NCI-H2196 treated with DMSO at 0.1 percent for 48 hours (cell line): ENCODE measurements at regions not wholly inside any gene's neighbourhood (a gene's known extent, or its start where the extent isn't known, plus 50 kb on each side); places are given as distances from the start of the nearest gene placed in this dataset.

ENCODE experiments used
- DNase-seq: peaks from one replicate; lab custom pipeline; 2025; ENCODE audit not compliant: unreplicated experiment; lab: John Stamatoyannopoulos, UW

DNA sequence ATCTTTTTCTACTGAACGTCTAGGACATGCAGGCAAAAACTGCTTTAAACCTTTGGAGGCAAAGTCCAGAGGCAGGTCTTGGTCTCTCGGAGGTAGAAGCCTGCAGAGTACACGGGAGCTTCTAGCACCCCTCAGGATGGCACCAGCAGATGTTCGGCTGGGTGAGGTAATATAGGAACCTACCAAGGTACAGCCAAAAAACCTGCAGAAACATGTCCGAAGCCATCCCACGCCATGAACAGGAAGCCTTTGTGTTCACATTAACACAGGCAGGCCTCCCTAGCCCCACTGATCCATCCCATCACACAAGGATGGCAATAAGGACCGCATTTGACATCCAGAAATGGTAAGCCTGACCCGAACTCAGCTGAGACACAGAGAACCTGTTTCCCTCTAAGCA is 157.9 kb upstream of the HES1 start:
- no peak for DNase-seq

DNA sequence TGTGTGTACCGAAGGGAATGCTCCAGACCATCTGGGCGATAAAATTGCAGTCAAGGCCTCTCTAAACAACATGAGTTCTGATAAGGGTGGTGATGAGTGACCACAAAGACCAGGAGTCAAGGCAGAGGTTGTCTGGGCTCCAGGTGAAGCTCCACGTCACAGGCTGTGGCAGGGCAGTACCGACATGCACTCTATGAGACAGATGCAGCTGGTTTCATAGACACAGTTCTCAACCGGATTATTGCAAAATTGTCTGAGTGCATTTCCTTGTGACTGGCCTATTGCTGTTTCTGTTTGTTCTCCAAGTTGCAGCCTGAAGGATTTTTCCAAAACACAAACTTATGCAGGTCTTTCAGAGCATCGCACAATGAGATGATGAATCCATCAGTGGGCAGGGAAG is 157.5 kb upstream of the HES1 start:
- DNase-seq: no peak

DNA sequence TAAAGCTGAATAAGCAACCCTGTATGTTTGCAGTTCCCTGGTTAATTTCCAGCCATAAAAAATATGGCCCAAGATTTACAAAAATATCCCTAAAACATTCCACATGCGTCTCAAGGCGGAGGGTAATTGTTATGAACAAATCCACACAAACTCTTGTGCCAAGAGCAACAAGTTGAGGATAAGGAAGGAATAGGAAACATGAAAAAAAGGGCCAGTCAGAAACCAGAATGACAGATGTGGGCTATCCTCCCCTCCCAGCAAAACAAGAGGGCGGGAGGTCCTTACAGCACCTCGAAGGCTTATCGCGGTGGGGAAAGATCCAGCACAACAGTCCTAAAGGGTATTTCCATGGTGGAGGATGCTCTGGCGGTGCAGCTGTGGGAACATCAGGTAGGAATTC is 155.6 kb upstream of the HES1 start:
- DNase-seq: no peak

DNA sequence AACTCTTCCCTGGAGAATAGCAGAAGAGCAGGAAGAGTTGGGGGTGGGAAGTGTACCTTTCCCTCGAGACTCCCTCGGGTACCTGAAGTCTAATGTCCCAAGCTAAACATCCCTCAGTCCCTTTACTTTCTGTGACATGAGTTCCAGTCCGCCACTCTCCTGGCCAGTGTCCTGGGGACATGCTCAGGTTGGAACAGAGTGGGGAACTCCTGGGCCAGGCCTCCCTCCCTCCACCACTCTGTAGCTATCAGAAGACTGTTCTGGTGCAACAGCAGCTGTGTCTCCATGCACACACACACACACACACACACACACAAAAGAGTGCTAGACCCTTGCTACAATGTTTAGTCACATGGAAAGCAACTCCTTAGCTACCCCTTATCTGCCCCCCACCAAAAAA is 155.0 kb upstream of the HES1 start:
- no peak for DNase-seq

DNA sequence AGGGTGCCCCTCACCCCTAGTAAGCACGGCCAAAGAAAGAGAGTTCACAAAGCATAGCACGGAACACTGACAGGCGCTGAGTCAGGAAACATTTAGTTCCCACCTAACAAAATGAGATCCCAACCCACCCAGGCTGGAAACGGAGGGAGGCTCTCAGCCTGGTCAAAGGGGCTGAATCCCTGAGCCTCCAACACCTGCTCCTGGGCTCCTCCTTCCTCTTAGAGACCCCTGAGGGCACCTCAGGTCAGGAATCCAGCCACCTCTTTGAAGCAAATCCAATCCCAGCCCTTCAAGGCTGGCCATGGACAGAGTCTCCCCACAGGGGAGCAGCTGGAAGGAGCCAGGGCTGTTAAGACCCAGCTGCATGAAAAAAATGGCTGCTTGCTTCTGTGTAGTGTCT is 154.4 kb upstream of the HES1 start:
- no peak for DNase-seq

DNA sequence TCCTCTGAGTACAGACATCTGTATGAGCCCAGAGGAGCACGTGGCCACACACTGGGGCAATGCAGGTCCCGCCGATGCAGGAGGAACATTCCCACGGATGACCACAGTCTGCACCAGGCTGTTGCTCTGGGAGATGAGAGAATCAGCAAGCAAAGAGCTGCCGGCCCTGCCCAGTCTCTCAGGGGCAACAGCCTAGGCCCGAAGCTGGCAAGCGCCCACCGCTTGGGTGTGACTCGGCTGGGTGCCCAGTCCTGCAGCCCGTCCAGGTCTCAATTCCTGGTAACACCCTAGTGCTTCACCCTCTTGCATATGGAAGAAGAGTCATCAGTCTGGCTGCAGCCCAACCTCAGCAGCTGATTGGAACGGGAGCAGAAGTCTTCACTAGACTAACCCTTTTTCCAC is 153.7 kb upstream of the HES1 start:
- peak; percentile 97 for DNase-seq

DNA sequence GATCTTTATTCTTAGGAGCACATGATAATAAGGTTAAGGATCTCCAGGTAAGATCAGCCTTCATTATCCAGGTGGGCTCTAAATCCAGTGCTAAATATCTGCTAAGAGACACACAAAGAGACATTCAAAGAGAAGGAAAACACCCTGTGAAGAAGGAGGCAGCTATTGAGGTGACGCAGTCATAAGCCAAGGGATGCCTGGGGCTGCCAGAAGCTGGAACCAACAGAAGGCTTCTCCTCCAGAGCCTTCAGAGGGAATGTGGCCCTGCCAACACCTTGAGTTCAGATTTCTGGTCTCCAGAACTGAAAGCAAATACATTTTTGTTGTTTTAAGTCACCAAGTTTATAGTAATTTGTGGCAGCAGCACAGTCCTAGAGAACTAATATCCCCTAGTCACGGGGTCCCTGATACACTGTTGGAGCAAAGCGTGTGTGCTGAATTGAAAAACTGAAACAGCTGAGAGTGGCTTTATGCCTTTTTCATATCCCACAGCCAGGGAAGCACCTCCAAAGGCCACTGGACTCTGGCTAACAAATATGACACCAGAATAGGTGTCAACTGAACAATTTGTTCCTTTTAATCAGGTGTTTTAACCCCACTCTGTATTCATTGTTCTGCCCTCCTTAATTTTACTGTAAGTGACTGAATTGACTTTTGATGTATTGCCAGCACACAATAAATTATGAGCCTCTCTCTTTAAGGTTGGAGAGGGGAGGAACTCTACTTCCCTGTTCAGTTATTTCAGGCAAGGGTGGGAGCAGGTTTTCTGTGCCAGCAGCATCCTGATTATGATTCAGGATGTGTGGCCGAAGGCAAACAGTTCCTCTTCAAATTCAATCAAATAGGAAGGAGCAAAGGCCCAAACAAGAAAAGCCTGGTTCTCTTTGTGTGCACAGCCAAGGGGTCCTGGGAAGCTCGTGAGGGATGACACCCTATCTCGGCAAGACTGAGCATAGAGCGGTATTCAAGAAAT is 151.8 kb upstream of the HES1 start:
- DNase-seq: no peak

DNA sequence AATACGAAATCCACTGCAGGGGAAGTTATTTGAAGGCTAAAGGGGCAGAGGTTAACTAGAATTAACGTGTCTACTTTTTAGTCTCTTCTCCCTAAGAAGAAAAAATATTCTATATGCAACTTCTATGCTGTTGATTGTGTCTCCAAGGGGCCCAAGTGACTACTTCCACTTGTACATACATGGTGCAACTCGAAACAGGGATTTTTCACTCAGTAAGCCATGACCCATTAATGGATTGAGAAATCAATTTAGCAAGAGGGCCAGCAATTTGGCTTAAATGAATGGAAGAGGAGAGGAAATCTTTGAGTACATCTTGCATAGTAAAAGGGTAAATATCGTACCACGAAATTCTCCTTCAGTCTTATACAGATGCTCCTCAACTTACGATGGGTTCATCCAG is 151.1 kb upstream of the HES1 start:
- no peak for DNase-seq

DNA sequence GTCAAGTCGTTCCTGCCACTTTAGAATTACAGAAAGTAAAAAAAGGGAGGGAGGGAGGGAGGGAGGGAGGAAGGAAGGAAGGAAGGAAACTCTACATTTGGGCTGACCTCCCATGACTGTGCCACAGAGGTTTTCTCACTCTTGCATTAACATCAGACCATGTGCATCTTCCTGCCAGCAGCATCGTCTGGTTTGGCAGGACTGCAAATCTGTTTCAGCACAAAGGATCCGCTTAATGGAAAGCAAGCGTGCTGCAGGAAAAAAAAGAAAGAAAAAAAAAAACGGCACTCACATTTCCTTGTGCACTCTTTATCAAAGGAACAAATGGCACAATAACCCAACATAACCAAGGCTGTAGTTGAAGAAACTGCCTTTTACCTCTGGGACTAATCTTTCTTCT is 148.8 kb upstream of the HES1 start:
- no peak for DNase-seq

DNA sequence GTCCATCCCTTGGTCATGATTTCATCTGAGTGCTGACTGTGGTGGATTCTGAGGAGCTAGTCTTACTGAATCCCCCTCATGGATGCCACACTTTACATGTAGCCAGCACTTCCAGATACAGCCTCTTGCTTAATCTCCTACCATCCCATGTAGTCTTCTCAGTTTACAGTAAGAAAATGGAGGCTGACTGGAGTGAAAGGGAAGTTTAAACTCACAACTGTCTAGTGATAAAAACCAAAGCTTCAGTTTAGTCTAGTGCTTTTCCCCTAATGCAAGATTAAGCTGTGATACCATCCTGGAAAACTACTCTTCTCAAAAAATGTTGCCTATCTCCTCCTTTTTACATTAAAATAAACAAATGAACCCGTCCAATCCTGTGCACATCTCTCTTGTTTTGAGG is 146.8 kb upstream of the HES1 start:
- no peak for DNase-seq

DNA sequence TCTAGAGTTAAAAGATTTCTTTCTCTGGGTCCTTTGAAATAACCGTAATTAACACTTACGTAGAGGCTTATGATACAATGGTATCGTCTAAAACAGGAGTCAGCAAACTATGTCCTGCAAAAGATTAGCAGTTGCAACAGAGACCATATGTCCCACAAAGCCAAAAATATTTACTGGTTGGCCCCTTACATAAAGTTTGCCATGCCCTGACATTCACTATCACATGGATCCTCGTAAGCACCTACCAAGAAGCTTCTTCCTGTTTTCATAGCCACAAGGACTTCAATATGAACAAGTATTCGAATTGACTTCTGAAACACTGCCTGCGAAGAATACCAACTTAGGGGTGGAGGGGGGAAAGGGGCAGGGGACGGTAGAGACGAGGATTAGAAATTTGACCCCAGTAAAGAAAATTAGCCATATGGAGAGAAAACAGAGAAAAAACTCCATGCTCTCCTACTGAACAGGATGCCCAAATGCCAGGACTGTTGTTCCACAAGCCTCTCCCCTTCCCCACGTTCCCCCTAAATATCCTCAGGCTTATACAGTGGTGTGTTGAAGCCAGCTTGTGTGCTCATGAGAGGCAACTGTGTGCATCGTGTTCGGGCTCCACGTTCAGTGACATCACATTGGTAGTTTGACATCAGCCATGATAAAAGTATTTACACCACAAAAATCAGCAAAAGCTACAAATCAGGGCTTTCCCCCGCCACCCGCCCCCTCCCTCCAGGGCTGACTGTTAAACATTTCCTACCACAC is 144.1 kb upstream of the HES1 start:
- DNase-seq: no peak

DNA sequence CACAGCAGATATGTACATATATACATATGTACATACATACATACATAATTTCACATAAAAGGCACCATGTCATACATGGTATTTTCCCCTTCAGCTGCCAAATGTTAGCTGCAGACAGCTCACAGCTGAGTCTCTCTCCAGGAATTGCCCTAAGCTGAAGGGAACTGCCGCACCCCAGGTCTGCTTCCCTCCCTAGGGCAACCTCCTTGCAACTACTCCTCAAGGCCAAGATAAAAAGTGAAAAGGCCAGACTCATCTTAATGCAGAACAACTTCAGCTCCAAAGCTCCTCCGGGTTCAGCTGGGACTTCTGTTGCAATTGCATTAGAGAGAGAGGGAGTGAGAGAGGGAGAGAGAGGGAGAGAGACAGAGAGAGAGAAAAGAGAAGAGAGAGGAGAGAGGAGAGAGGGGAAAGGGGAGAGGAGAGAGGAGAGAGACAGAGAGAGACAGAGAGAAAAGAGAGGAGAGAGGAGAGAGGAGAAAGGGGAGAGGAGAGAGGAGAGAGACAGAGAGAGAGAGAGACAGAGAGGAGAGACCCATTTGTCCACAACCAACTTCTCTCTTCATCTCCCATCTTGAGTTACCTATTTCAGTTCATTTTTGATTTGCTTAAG is 143.4 kb upstream of the HES1 start:
- DNase-seq: no peak

DNA sequence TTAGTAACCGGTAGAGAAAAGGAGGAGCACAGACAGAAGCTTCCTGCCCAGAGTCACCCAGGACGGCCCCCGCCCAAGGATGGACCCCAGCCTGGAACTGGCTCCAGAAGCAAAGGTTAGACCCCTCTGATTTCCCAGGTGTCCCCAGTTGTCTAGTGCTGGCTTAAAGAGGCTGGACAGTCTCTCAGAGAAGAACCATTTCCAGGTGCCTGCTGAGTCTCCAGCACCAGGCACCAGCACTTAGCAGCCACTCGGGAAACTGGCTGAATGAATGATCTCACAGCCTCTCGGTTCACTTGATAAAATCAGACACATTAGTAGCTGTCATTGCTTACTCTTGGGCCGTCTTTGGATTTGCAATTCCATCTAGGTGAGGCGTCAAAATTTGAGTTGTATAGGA is 139.7 kb upstream of the HES1 start:
- no peak for DNase-seq

DNA sequence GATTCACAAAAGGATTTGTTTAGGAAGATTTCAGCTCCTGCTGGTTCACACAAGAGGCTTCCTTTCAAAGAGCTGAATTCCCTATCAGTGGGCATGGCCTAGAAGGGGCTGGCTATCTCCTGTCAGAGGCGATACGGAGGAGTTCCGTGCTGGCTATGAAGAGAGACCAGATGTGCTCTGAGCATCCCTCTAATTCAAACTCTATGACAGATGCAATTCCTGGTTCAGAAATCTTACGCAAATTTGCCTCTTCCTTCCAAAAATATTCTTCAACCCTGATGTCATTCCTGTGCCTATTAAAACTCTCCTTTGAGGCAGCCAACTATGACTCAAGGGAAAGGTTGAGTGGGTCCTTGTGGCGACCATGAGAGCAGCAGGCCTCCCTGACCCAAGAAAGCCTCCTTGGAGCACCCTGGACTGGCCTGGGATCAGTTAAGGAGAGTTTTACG is 139.3 kb upstream of the HES1 start:
- no peak for DNase-seq

DNA sequence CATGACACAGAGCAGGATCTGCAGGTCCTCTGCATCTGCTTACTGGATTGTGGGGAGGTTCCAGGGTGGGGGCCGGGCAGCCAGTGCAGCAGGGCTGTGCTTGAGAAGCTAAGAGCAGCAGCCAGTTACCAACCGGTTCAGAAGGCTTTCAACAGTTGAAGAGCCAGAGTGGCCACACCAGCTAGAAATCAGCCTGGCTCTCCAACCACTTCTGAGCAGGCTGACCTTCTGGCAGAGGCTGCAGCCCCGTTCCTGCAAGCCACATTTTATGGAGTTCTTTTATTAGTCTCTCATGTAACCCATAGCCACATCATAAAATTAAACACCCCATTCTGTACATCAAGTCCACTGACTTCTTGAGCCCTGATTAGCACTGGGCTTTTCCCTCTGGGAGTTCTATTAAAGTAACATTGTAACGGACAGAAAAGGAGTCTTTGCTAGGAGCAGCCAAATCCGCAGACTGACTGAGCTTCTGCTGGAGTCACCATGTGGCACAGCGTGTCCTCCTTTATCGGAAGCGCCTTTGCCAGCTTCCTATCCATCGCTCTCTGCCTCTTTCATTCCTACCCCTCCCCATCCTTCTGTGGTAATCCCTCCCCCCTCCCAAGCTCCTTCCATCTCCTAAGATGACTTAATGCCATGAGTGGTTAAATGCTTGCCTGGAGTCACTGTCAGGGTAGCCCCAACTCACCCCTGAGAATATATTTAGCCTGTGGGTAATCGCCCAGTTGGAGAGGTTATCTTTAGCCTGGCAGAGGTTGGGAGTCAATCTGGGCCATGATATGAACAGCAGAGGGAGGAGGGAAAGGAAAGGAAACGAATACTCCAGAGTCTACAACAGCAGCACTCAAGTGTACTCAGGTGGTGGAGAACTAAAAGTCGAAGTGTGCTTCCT is 138.5 kb upstream of the HES1 start:
- DNase-seq: peak; percentile 93

DNA sequence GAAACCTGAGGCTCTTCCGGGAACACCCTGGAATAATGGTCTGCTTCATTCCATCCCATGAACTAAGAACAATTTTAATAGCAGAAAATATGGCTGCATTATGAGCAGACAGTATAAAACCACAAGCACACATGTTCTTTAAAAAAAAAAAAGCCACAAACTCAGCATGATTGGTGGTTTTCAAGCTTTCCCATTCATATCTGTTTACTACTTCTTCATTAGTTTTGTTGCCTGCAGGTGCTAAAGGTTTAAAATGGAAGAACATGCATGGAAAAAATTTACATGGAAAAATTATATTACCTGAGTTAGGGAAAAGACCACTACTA is 137.9 kb upstream of the HES1 start:
- DNase-seq: no peak

DNA sequence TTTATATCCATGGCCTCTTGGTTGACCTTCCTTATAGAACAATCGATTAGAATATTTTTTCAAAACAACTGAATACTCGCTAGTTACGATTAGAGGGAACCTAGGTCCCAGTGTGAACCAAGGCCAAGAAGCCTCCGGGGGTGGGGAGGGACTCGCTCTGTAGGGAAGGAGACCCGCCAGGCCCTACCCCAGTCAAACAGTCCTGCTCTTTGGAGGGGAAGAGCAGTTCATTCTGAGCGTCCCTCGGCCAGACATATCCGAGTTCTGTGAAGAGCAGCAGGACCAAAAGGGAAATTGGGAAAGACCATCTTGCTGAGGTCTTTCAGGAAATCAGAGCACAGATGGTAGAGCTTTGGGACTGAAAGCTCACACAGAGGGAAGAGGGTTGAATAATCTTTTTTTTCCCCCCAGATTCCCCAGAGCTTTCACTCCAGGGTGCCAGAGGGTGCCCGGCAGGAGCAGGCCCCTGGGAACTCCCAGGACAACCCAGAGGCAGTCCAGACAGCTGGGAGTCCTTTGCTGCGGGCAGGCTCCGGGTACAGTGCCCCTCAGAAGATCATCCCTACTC is 137.2 kb upstream of the HES1 start:
- DNase-seq: no peak

DNA sequence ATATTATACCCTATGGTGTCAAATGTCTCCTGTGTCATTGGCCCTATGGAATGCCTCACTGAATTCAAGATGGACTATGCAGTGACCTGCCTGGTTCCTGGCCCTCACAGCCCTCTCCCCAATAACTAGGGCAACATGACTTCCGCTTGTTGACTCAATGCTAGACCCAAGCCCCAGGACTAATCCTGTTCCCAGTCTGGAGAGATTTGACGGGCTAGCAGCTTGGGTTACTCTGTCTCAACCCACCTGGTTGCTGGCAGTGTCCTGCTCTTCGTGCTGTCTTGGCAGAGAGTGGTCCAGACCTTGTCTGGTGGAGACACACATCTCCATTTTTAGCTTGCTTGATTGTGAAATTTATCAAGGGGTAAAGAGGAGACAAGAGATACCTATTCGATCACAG is 135.8 kb upstream of the HES1 start:
- DNase-seq: no peak

DNA sequence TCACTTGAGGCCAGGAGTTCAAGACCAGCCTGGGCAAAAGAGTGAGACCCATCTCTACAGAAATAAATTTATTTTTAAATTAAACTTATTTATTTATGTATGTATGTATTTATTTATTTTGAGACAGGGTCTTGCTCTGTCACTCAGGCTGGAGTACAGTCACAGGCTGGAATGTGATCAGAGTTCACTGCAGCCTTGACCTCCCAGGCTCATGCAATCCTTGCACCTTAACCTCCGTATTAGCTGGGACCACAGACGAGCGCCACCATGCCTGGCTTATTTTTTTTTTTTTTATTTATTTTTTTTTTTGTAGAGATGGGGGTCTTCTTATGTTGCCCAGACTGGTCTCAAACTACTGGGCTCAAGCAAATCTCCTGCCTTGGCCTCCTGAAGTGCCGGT is 135.2 kb upstream of the HES1 start:
- DNase-seq: no peak

DNA sequence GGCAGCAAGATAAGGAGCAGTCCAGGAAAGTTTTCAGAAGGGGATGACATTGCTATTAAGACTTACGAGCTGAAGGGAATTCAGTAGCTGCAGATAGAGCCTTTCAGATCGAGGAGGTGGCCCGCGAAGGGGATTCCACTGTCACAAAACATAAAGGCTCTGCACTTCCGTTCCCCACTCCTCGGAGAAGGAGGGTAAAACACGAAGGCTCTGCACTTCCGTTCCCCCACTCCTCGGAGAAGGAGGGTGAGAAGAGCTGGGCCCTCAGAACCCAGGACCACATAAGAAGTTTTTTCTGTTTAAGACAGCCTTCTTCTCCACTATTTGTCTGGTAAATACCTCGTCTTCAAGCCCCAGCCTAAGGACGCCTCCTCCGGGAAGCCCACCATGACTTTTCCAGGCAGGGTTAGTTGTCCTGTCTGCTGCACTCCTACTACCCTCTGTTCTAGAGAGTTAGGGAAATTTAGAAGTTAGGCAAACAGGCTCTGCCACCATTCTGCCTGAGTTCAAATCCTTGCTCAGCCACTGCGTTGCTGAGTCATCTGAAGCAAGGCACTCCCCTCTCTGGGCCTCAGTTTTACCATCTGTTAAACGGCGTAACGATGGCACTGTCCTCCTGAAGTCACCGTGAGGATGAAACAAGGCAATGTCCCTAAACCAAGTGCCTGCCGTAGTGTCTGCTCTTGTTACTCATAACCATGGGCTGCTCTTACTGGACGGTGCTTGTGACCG is 134.1 kb upstream of the HES1 start:
- DNase-seq: no peak
